WTC11 (cell line): ENCODE measurements at regions not wholly inside any gene's neighbourhood (a gene's known extent, or its start where the extent isn't known, plus 50 kb on each side); places are given as distances from the start of the nearest gene placed in this dataset.
"Not testable (repeated sequence)": the region's sequence is repeated elsewhere in the genome, so short reads cannot be mapped to it uniquely, and the experiment has no call there.

Experiments
- ATAC-seq: fragments of 200-7000 bp; cut with Tn5 transposase; 2 replicates; pipeline ENCODE4 v1.10.0; 2021; ENCODE audit warnings: mild to moderate bottlenecking, moderate library complexity
- CTCF ChIA-PET: fragments of 300-600 bp; sonication (Branson Sonifier 250); formaldehyde crosslinking; loops from one replicate; lab custom pipeline; 2021; ENCODE audit warnings: antibody characterized with exemption; lab: Charles Lee
- POLR2A ChIA-PET: fragments of 350-600 bp; sonication (Branson Sonifier 250); formaldehyde crosslinking; loops from one replicate; lab custom pipeline; 2021; ENCODE audit warnings: antibody characterized with exemption; lab: Charles Lee
- DNase-seq: peaks from one replicate; pipeline ENCODE4 v3.0.0; 2021; ENCODE audit warnings: low spot score
- H3K27ac Mint-ChIP-seq: 2 replicates; pipeline ENCODE4 v1.8.0; 2021; ENCODE audit warnings: mixed read lengths
- H3K27me3 Mint-ChIP-seq: 2 replicates; pipeline ENCODE4 v1.8.0; 2021; ENCODE audit warnings: low read depth, mild to moderate bottlenecking, moderate library complexity, mixed read lengths
- H3K36me3 Mint-ChIP-seq: 2 replicates; pipeline ENCODE4 v1.8.0; 2021; ENCODE audit warnings: mixed read lengths
- H3K4me1 Mint-ChIP-seq: 2 replicates; pipeline ENCODE4 v1.8.0; 2022; ENCODE audit warnings: mixed read lengths
- H3K4me3 Mint-ChIP-seq: 2 replicates; pipeline ENCODE4 v1.8.0; 2021; ENCODE audit warnings: mild to moderate bottlenecking, moderate library complexity, mixed read lengths
- H3K9me3 Mint-ChIP-seq: 2 replicates; pipeline ENCODE4 v1.8.0; 2021; ENCODE audit warnings: mixed read lengths
- ATF1 ChIP-seq: sonication (generic); formaldehyde crosslinking; IDR thresholded peaks from 2 replicates; pipeline ENCODE4 v1.8.1; 2023; ENCODE audit warnings: mild to moderate bottlenecking, moderate library complexity, missing genetic modification reagents
- CREM ChIP-seq: sonication (generic); formaldehyde crosslinking; IDR thresholded peaks from 2 replicates; pipeline ENCODE4 v1.8.1; 2022; ENCODE audit warnings: mild to moderate bottlenecking, missing genetic modification reagents, moderate library complexity
- ELF4 ChIP-seq: sonication (generic); formaldehyde crosslinking; IDR thresholded peaks from 2 replicates; pipeline ENCODE4 v1.8.1; 2022; ENCODE audit warnings: low read depth, mild to moderate bottlenecking, moderate library complexity, missing genetic modification reagents
- EMX1 ChIP-seq: fragments of 250-450 bp; sonication (Bioruptor Pico); IDR thresholded peaks from 2 replicates; pipeline ENCODE4 v1.8.0; 2021; ENCODE audit warnings: mild to moderate bottlenecking
- FOXK1 ChIP-seq: sonication (generic); formaldehyde crosslinking; IDR thresholded peaks from 2 replicates; pipeline ENCODE4 v1.8.0; 2022; ENCODE audit warnings: mild to moderate bottlenecking, moderate library complexity, missing genetic modification reagents
- GRHL2 ChIP-seq: fragments of 250-450 bp; sonication (Bioruptor Pico); IDR thresholded peaks from 2 replicates; pipeline ENCODE4 v1.8.0; 2022; ENCODE audit warnings: mild to moderate bottlenecking, moderate library complexity; ENCODE audit not compliant: insufficient replicate concordance, severe bottlenecking
- IRF2 ChIP-seq: sonication (generic); formaldehyde crosslinking; IDR thresholded peaks from 2 replicates; pipeline ENCODE4 v1.8.0; 2022; ENCODE audit warnings: low read depth, missing genetic modification reagents, borderline replicate concordance
- MLX ChIP-seq: sonication (generic); formaldehyde crosslinking; IDR thresholded peaks from 2 replicates; pipeline ENCODE4 v1.8.1; 2023; ENCODE audit warnings: mild to moderate bottlenecking, missing genetic modification reagents, moderate library complexity
- MXD4 ChIP-seq: fragments of 250-450 bp; sonication (Bioruptor Pico); IDR thresholded peaks from 2 replicates; pipeline ENCODE4 v1.8.0; 2021; ENCODE audit warnings: mild to moderate bottlenecking, moderate library complexity, borderline replicate concordance
- NFATC4 ChIP-seq: fragments of 250-450 bp; sonication (Bioruptor Pico); IDR thresholded peaks from 2 replicates; pipeline ENCODE4 v1.9.0; 2021; ENCODE audit warnings: mild to moderate bottlenecking
- NFE2L1 ChIP-seq: sonication (generic); formaldehyde crosslinking; IDR thresholded peaks from 2 replicates; pipeline ENCODE4 v1.8.1; 2023; ENCODE audit warnings: missing genetic modification reagents
- NFYB ChIP-seq: sonication (generic); formaldehyde crosslinking; conservative IDR thresholded peaks from 2 replicates; pipeline ENCODE4 v1.8.0; 2022; ENCODE audit warnings: low read depth, missing genetic modification reagents
- NR1H2 ChIP-seq: sonication (generic); formaldehyde crosslinking; IDR thresholded peaks from 2 replicates; pipeline ENCODE4 v1.9.0; 2021; ENCODE audit warnings: mild to moderate bottlenecking, moderate library complexity, missing genetic modification reagents
- NR2C2 ChIP-seq: sonication (generic); formaldehyde crosslinking; IDR thresholded peaks from 2 replicates; pipeline ENCODE4 v1.8.0; 2022; ENCODE audit warnings: mild to moderate bottlenecking, missing genetic modification reagents
- SMAD3 ChIP-seq: sonication (generic); formaldehyde crosslinking; IDR thresholded peaks from 2 replicates; pipeline ENCODE4 v1.8.0; 2022; ENCODE audit warnings: missing genetic modification reagents, mild to moderate bottlenecking, borderline replicate concordance
- SOX15 ChIP-seq: fragments of 250-450 bp; sonication (Bioruptor Pico); IDR thresholded peaks from 2 replicates; pipeline ENCODE4 v1.9.0; 2021; ENCODE audit warnings: mild to moderate bottlenecking
- SP1 ChIP-seq: sonication (generic); formaldehyde crosslinking; conservative IDR thresholded peaks from 2 replicates; pipeline ENCODE4 v1.8.1; 2022; ENCODE audit warnings: missing genetic modification reagents
- USF2 ChIP-seq: sonication (generic); formaldehyde crosslinking; IDR thresholded peaks from 2 replicates; pipeline ENCODE4 v1.8.1; 2023; ENCODE audit warnings: mild to moderate bottlenecking, missing genetic modification reagents, moderate library complexity
- ZBTB21 ChIP-seq: sonication (generic); formaldehyde crosslinking; IDR thresholded peaks from 2 replicates; pipeline ENCODE4 v1.8.1; 2023; ENCODE audit warnings: mild to moderate bottlenecking, missing genetic modification reagents, borderline replicate concordance
- ZNF263 ChIP-seq: sonication (generic); formaldehyde crosslinking; IDR thresholded peaks from 2 replicates; pipeline ENCODE4 v1.8.1; 2022; ENCODE audit warnings: low read depth, mild to moderate bottlenecking, moderate library complexity, missing genetic modification reagents
- ZNF317 ChIP-seq: sonication (generic); formaldehyde crosslinking; IDR thresholded peaks from 2 replicates; pipeline ENCODE4 v1.8.1; 2023; ENCODE audit warnings: low read depth, mild to moderate bottlenecking, moderate library complexity, missing genetic modification reagents, borderline replicate concordance
- ZNF425 ChIP-seq: fragments of 250-450 bp; sonication (Bioruptor Pico); conservative IDR thresholded peaks from 2 replicates; pipeline ENCODE4 v1.9.0; 2021; ENCODE audit warnings: mild to moderate bottlenecking
- ZNF512 ChIP-seq: sonication (generic); formaldehyde crosslinking; IDR thresholded peaks from 2 replicates; pipeline ENCODE4 v1.8.1; 2022; ENCODE audit warnings: missing genetic modification reagents, borderline replicate concordance
- TF ChIP-seq, protein P1 (sequence below): fragments of 250-450 bp; sonication (Bioruptor Pico); IDR thresholded peaks from 2 replicates; pipeline ENCODE4 v1.9.0; 2021; ENCODE audit warnings: mild to moderate bottlenecking

DNA sequence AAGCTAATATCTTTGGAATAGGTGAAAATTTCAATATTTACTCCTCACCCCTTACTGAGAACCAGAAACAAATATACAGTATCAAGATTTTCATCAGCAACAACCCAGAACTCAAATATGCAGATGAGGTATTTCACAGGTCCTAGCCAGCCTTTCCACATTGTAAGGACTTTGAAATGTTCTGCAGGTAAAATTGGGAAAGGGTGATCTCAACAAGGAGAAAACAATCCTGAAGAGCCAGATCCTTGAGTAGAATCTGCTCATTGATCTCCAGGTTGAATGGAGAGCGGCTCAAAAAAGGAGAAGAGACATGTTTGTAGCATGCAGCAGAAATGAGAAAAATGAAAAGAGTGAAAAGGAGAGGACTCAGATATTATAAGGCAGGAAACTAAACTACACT lies 493.3 kb upstream of the NAALADL2 start:
- Mint-ChIP-seq H3K27me3 (no peaks in the 10 kb centered on the region), H3K4me1 (no peaks in the 10 kb centered on the region)
- DNase-seq (no peak), ATAC-seq (no peak)
- POLR2A ChIA-PET: no interaction called here
- CTCF ChIA-PET: no interaction called here
- TF ChIP-seq ZNF425 (CRISPR knock-in tag) (no peak), NR1H2 (CRISPR knock-in tag) (no peak), SP1 (CRISPR knock-in tag) (no peak), USF2 (CRISPR knock-in tag) (no peak), ZNF263 (CRISPR knock-in tag) (no peak), FOXK1 (CRISPR knock-in tag) (no peak), ZNF512 (CRISPR knock-in tag) (no peak), ATF1 (CRISPR knock-in tag) (no peak), ZNF317 (CRISPR knock-in tag) (no peak)
- TF ChIP-seq, all 79 proteins: peak for 0
- peaks cover 8% of the 10 kb centered on the region for H3K36me3 Mint-ChIP-seq
- peaks cover 14% of the 10 kb centered on the region for H3K9me3 Mint-ChIP-seq
- H3K4me3 Mint-ChIP-seq: no peak overlapping the region
- H3K27ac Mint-ChIP-seq: no peak overlapping the region

- H3K27ac Mint-ChIP-seq, H3K4me3 Mint-ChIP-seq, H3K36me3 Mint-ChIP-seq, H3K4me1 Mint-ChIP-seq, POLR2A ChIA-PET, ATAC-seq, H3K27me3 Mint-ChIP-seq, DNase-seq, CTCF ChIA-PET: not testable (repeated sequence)
- H3K9me3 Mint-ChIP-seq: peaks cover 15% of the 10 kb centered on the region
Observed at GRCh38 chr3:174366904-174367303, 492.2 kb upstream of the NAALADL2 start.

DNA sequence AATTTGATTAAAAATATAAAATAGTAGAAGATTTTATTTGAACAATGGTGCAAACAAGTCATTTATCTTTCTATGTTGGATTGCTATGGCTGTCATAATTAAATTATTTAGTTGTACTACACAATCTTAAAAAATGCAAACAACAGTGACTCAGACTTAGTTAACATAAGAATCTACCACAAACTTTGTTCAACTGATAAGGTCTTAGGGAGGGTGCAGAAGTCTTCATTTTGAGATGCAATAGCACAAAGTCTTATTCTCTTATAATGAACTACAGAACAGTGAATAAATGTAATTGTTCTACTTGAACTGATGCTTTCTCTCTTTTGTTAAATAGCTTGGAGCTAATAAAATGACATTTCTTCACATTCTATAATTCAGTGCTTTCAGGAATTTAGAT lies 482.8 kb upstream of the NAALADL2 start:
- H3K36me3 Mint-ChIP-seq: no peaks in the 10 kb centered on the region
- no peaks in the 10 kb centered on the region for H3K27me3 Mint-ChIP-seq
- no peak overlapping the region for H3K27ac Mint-ChIP-seq
- POLR2A ChIA-PET: no interaction called here
- peaks cover 6% of the 10 kb centered on the region; the same call in 1 of the 2 replicates for H3K9me3 Mint-ChIP-seq
- CTCF ChIA-PET: no interaction called here
- H3K4me3 Mint-ChIP-seq: no peak overlapping the region
- ATAC-seq (no peak), DNase-seq (no peak)
- TF ChIP-seq SMAD3 (CRISPR knock-in tag) (no peak), ZNF263 (CRISPR knock-in tag) (no peak), NFE2L1 (CRISPR knock-in tag) (no peak), IRF2 (CRISPR knock-in tag) (no peak), CREM (CRISPR knock-in tag) (no peak), USF2 (CRISPR knock-in tag) (no peak), MXD4 (CRISPR knock-in tag) (no peak), EMX1 (CRISPR knock-in tag) (no peak), NR2C2 (CRISPR knock-in tag) (no peak), NFATC4 (CRISPR knock-in tag) (no peak), ELF4 (CRISPR knock-in tag) (no peak), MLX (CRISPR knock-in tag) (no peak), SOX15 (CRISPR knock-in tag) (no peak), GRHL2 (no peak), ZBTB21 (CRISPR knock-in tag) (no peak), NFYB (CRISPR knock-in tag) (no peak)
- TF ChIP-seq, protein P1, sequence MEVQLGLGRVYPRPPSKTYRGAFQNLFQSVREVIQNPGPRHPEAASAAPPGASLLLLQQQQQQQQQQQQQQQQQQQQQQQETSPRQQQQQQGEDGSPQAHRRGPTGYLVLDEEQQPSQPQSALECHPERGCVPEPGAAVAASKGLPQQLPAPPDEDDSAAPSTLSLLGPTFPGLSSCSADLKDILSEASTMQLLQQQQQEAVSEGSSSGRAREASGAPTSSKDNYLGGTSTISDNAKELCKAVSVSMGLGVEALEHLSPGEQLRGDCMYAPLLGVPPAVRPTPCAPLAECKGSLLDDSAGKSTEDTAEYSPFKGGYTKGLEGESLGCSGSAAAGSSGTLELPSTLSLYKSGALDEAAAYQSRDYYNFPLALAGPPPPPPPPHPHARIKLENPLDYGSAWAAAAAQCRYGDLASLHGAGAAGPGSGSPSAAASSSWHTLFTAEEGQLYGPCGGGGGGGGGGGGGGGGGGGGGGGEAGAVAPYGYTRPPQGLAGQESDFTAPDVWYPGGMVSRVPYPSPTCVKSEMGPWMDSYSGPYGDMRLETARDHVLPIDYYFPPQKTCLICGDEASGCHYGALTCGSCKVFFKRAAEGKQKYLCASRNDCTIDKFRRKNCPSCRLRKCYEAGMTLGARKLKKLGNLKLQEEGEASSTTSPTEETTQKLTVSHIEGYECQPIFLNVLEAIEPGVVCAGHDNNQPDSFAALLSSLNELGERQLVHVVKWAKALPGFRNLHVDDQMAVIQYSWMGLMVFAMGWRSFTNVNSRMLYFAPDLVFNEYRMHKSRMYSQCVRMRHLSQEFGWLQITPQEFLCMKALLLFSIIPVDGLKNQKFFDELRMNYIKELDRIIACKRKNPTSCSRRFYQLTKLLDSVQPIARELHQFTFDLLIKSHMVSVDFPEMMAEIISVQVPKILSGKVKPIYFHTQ (CRISPR knock-in tag): no peak
- H3K4me1 Mint-ChIP-seq: no peaks in the 10 kb centered on the region
